ENCODE measurements at regions not wholly inside any gene's neighbourhood (a gene's known extent, or its start where the extent isn't known, plus 50 kb on each side); places are given as distances from the start of the nearest gene placed in this dataset.

DNA sequence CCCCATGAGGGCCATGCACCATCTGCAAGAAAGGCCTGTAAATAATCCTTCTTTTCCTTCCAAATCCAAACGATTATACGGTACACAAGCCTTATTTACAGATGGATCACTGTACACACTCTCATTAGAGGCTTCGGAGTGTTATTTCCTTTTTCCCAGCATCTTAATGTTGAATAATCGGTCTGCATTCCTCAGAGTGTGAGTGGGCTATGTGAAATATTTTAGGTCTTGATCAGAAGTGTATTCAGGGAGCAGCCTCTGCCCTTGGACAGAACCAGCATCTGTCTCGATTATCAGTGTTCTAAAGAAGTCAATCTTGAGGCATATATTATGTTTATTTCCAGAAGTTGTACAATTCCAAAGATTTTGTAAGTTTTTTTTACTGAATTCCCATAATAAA lies 340.6 kb downstream of the SEC23A start:
- TF ChIP-seq, protein P1, sequence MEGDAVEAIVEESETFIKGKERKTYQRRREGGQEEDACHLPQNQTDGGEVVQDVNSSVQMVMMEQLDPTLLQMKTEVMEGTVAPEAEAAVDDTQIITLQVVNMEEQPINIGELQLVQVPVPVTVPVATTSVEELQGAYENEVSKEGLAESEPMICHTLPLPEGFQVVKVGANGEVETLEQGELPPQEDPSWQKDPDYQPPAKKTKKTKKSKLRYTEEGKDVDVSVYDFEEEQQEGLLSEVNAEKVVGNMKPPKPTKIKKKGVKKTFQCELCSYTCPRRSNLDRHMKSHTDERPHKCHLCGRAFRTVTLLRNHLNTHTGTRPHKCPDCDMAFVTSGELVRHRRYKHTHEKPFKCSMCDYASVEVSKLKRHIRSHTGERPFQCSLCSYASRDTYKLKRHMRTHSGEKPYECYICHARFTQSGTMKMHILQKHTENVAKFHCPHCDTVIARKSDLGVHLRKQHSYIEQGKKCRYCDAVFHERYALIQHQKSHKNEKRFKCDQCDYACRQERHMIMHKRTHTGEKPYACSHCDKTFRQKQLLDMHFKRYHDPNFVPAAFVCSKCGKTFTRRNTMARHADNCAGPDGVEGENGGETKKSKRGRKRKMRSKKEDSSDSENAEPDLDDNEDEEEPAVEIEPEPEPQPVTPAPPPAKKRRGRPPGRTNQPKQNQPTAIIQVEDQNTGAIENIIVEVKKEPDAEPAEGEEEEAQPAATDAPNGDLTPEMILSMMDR (IDR thresholded peaks at IDR 0.05; ENCODE audit: insufficient read depth, low read length, poor library complexity, severe bottlenecking) = no peak
- Histone ChIP-seq H3K4me3 (ENCODE audit: low read depth, low read length) (no peak overlapping the region), H3K36me3 (ENCODE audit: control insufficient read depth, insufficient read depth, low read length) (no peaks in the 10 kb centered on the region), H3K27me3 (ENCODE audit: control insufficient read depth, insufficient read depth, low read length) (no peaks in the 10 kb centered on the region)
- no peak for DNase-seq (ENCODE audit: low read depth)

DNA sequence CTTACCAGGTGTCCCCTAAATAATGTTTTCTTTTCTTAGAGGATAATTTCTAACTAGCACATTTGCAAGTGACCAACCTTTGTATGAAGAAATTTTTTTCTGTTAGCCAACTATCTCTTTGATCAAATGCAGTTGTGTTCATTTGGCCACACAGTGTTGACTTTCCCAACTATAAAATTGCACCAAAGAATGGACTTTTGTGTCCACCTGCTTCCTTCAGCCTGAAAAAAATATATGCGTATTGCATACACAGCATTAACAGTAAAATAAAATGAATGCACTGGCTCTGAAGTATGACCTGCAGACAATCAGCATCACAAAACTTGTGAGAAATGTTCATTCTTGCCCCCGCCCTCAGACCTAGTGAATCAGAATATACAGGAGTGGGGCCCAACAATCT lies 342.0 kb downstream of the SEC23A start:
- TF ChIP-seq, protein P1 (IDR thresholded peaks at IDR 0.05; ENCODE audit: insufficient read depth, low read length, poor library complexity, severe bottlenecking) = no peak
- DNase-seq (ENCODE audit: low read depth) = no peak
- Histone ChIP-seq H3K36me3 (ENCODE audit: control insufficient read depth, insufficient read depth, low read length) (no peaks in the 10 kb centered on the region), H3K27me3 (ENCODE audit: control insufficient read depth, insufficient read depth, low read length) (no peaks in the 10 kb centered on the region), H3K4me3 (ENCODE audit: low read depth, low read length) (no peak overlapping the region)

DNA sequence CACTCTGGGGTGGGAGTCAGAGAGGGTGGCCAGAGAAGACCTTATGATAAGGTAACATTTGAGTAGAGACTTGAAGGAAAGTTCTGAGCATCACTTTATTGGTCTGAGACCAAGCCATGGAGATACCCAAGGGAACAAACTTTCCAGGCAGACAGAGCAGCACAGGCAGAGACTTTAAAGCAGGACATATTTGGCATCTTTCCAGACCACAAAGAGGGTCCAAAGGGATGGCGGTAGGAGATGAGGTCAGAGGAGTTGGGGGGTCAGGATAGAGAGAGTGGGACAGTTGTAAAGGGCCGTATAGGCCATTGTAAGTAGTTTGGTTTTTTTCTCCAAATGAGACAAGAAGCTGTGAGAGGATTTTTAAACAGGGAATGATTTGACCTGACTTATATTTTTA lies 344.4 kb downstream of the SEC23A start:
- TF ChIP-seq, protein P1 (IDR thresholded peaks at IDR 0.05; ENCODE audit: insufficient read depth, low read length, poor library complexity, severe bottlenecking) = no peak
- Histone ChIP-seq H3K27me3 (ENCODE audit: control insufficient read depth, insufficient read depth, low read length) (no peaks in the 10 kb centered on the region), H3K36me3 (ENCODE audit: control insufficient read depth, insufficient read depth, low read length) (no peaks in the 10 kb centered on the region), H3K4me3 (ENCODE audit: low read depth, low read length) (no peak overlapping the region)
- DNase-seq (ENCODE audit: low read depth) = no peak

DNA sequence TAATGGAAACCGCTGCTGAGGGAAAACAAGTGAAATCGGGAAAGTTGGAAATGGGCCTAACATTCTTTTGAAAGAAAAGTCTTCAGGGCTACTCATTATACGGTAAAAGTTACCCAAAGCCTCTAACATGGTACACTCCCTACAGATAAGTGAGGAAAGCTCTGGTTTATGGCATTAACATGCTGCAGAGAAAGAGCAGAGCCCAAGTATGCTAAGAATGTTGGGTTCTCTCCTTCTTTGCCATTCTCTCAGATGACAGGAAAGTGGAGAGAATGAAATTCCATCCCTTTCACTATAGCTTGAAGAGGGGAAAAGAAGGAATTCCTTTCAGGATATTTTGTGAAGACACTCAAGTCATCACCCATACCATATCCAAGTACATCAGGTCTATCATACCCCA lies 348.0 kb downstream of the SEC23A start:
- no peaks in the 10 kb centered on the region for H3K36me3 ChIP-seq (ENCODE audit: control insufficient read depth, insufficient read depth, low read length)
- no peaks in the 10 kb centered on the region for H3K27me3 ChIP-seq (ENCODE audit: control insufficient read depth, insufficient read depth, low read length)
- no peak overlapping the region for H3K4me3 ChIP-seq (ENCODE audit: low read depth, low read length)
- TF ChIP-seq, protein P1 (IDR thresholded peaks at IDR 0.05; ENCODE audit: insufficient read depth, low read length, poor library complexity, severe bottlenecking) = no peak
- no peak for DNase-seq (ENCODE audit: low read depth)

DNA sequence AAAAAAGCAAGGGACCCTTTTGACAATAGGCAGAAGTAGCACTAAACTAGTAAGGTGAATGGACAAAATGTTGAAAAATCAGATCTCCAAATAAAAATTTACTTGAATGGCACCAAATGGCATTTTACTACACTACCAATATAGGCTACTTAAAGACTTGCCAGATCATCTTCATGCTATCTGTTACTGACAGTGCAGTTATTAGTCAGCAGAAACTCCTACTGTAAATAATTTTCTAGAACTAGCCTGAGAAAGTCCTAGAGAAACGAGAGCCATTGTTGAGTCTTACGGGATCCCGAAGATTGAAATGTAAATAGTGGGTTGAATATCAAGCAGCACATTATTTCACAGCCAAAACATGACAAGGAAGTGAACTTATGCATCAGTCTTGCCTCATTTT lies 350.3 kb downstream of the SEC23A start:
- Histone ChIP-seq H3K36me3 (ENCODE audit: control insufficient read depth, insufficient read depth, low read length) (no peaks in the 10 kb centered on the region), H3K27me3 (ENCODE audit: control insufficient read depth, insufficient read depth, low read length) (no peaks in the 10 kb centered on the region), H3K4me3 (ENCODE audit: low read depth, low read length) (no peak overlapping the region)
- TF ChIP-seq, protein P1 (IDR thresholded peaks at IDR 0.05; ENCODE audit: insufficient read depth, low read length, poor library complexity, severe bottlenecking) = no peak
- DNase-seq (ENCODE audit: low read depth) = no peak

DNA sequence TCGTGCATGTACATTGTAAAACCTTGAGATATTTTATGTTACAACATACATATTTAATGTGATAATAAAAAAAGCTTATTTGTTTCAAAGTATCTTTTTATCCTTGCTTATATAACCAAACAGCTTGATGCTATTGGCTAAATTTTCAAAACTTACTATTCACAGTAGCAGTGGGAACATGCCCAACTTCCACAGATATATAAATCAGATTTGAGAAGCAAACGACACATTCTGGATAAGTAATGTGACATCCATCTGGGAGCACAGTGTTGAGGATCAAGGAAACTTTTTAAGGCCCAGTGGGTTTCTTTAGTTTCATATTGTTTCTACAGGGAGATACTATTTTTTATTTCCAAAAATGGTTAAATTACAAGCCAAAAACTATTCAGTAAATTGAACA lies 350.7 kb downstream of the SEC23A start:
- no peaks in the 10 kb centered on the region for H3K27me3 ChIP-seq (ENCODE audit: control insufficient read depth, insufficient read depth, low read length)
- TF ChIP-seq, protein P1 (IDR thresholded peaks at IDR 0.05; ENCODE audit: insufficient read depth, low read length, poor library complexity, severe bottlenecking) = no peak
- no peak for DNase-seq (ENCODE audit: low read depth)

More for the DNA sequence above, 350.7 kb downstream of the SEC23A start:
- H3K4me3 ChIP-seq (ENCODE audit: low read depth, low read length) = no peak overlapping the region
- no peaks in the 10 kb centered on the region for H3K36me3 ChIP-seq (ENCODE audit: control insufficient read depth, insufficient read depth, low read length)

Data from kidney epithelial cell (primary cell).